ENCODE measurements at regions not wholly inside any gene's neighbourhood (a gene's known extent, or its start where the extent isn't known, plus 50 kb on each side); places are given as distances from the start of the nearest gene placed in this dataset.

GRCh38 chr5:16260000-16260399 lies 80.4 kb upstream of the MARCHF11 start:
- in situ Hi-C loops (cut with HindIII; ENCODE audit: extremely low pct_ligation_motif_present, low pct_unique_long_range_greater_than_20kb) = no loop called here
- Histone ChIP-seq H3K27ac (ENCODE audit: extremely low read length, insufficient read depth, low read length) (no peak overlapping the region), H3K4me1 (ENCODE audit: insufficient read depth, low read length) (no peaks in the 10 kb centered on the region), H4K20me1 (ENCODE audit: insufficient read depth, low read length) (no peaks in the 10 kb centered on the region), H3K27me3 (ENCODE audit: control insufficient read depth in 1 of 2, insufficient read depth in 2 of 2, low read length in 2 of 2) (no peaks in the 10 kb centered on the region), H3K9me3 (ENCODE audit: low read length) (no peaks in the 10 kb centered on the region), H3K36me3 (replicated peaks in 1 of 2; ENCODE audit: control insufficient read depth in 1 of 2, insufficient read depth in 2 of 2, low read length in 2 of 2) (no peaks in the 10 kb centered on the region), H3K79me2 (ENCODE audit: insufficient read depth, low read length) (no peaks in the 10 kb centered on the region), H3K9ac (ENCODE audit: insufficient read depth, low read depth, low read length) (no peak overlapping the region), H2AFZ (ENCODE audit: low read length) (no peak overlapping the region), H3K4me2 (ENCODE audit: low read depth, low read length) (no peak overlapping the region), H3K4me3 (replicated peaks in 1 of 3; ENCODE audit: insufficient read depth in 1 of 3, low read depth in 2 of 3, low read length in 3 of 3) (no peak overlapping the region)
- DNase-seq (ENCODE audit: low spot score) = no peak
- CTCF ChIA-PET (ENCODE audit: low intra/inter-chr PET ratio, low total read pairs) = no interaction called here
- no TSS peak for BruUV-seq (replicated peaks)
- TF ChIP-seq, protein P1, sequence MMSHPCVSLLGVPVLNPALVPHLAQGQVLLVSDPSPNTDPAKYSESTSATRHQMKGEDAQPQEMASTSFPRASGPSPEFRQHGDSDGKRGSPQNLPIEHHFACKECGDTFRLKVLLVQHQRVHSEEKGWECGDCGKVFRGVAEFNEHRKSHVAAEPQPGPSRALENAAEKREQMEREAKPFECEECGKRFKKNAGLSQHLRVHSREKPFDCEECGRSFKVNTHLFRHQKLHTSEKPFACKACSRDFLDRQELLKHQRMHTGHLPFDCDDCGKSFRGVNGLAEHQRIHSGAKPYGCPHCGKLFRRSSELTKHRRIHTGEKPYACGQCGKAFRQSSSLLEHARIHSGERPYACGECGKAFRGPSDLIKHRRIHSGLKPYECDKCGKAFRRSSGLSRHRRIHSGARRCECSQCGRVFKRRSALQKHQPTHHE (CRISPR knock-in tag; IDR thresholded peaks at IDR 0.05; ENCODE audit: borderline replicate concordance) = no peak
- no peak for TF ChIP-seq ZNF562 (CRISPR knock-in tag; IDR thresholded peaks at IDR 0.05; ENCODE audit: borderline replicate concordance)
- no peak for TF ChIP-seq RFX5 (IDR thresholded peaks at IDR 0.05; ENCODE audit: low read depth, low read length)
- no peak for TF ChIP-seq KDM1A (CRISPR knock-in tag; IDR thresholded peaks at IDR 0.05)
- intact Hi-C loops (cut with micrococcal nuclease; ENCODE audit: unreplicated experiment) = no loop called here
- POLR2A ChIA-PET = no interaction called here
- 1% methylated on average over 2 of the region's 2 CpGs for WGBS (ENCODE audit: low lambda C conversion rate)
- ATAC-seq = no peak
- no peak for FAIRE-seq

- no peak overlapping the region for H2AFZ ChIP-seq (ENCODE audit: low read length)
- WGBS (ENCODE audit: low lambda C conversion rate) = 0% methylated on average over 1 of the region's 1 CpG
- H3K9ac ChIP-seq (ENCODE audit: insufficient read depth, low read depth, low read length) = no peak overlapping the region
- TF ChIP-seq ZKSCAN8 (CRISPR knock-in tag; IDR thresholded peaks at IDR 0.05; ENCODE audit: borderline replicate concordance) (no peak), ZBTB38 (CRISPR knock-in tag; IDR thresholded peaks at IDR 0.05) (no peak)
- BruUV-seq (replicated peaks) = no TSS peak
- H3K27ac ChIP-seq (ENCODE audit: extremely low read length, insufficient read depth, low read length) = no peak overlapping the region
- H3K9me3 ChIP-seq (ENCODE audit: low read length) = no peaks in the 10 kb centered on the region
- no peaks in the 10 kb centered on the region for H4K20me1 ChIP-seq (ENCODE audit: insufficient read depth, low read length)
- no peak for DNase-seq (ENCODE audit: low spot score)
- in situ Hi-C loops (cut with HindIII; ENCODE audit: extremely low pct_ligation_motif_present, low pct_unique_long_range_greater_than_20kb) (no loop called here), intact Hi-C loops (cut with micrococcal nuclease; ENCODE audit: unreplicated experiment) (no loop called here)
- H3K79me2 ChIP-seq (ENCODE audit: insufficient read depth, low read length) = no peaks in the 10 kb centered on the region
- no peak for ATAC-seq
- no peaks in the 10 kb centered on the region for H3K27me3 ChIP-seq (ENCODE audit: control insufficient read depth in 1 of 2, insufficient read depth in 2 of 2, low read length in 2 of 2)
- H3K4me2 ChIP-seq (ENCODE audit: low read depth, low read length) = no peak overlapping the region
- no peak overlapping the region for H3K4me3 ChIP-seq (replicated peaks in 1 of 3; ENCODE audit: insufficient read depth in 1 of 3, low read depth in 2 of 3, low read length in 3 of 3)
- H3K36me3 ChIP-seq (replicated peaks in 1 of 2; ENCODE audit: control insufficient read depth in 1 of 2, insufficient read depth in 2 of 2, low read length in 2 of 2) = no peaks in the 10 kb centered on the region
- ChIA-PET CTCF (ENCODE audit: low intra/inter-chr PET ratio, low total read pairs) (no interaction called here), POLR2A (no interaction called here)
- FAIRE-seq = no peak
- H3K4me1 ChIP-seq (ENCODE audit: insufficient read depth, low read length) = no peaks in the 10 kb centered on the region
These were observed 74.3 kb upstream of the MARCHF11 start for GRCh38 chr5:16253856-16254255.
